Upper lobe of right lung (tissue), 1 donor: ENCODE measurements at regions not wholly inside any gene's neighbourhood (a gene's known extent, or its start where the extent isn't known, plus 50 kb on each side); places are given as distances from the start of the nearest gene placed in this dataset.

Experiments used
- ATAC-seq: fragments of 200-7000 bp; cut with Tn5 transposase; one replicate; pipeline ENCODE4 v1.9.1; 2020; ENCODE audit warnings: mild to moderate bottlenecking, moderate library complexity
- DNase-seq: peaks from one replicate; pipeline ENCODE4 v3.0.0-alpha.2; 2020
- H3K27ac ChIP-seq: fragments of 200-600 bp; one replicate; pipeline ENCODE4 v1.8.0; 2022
- H3K27me3 ChIP-seq: fragments of 200-600 bp; one replicate; pipeline ENCODE4 v1.8.0; 2022; ENCODE audit warnings: mild to moderate bottlenecking
- H3K36me3 ChIP-seq: fragments of 200-600 bp; one replicate; pipeline ENCODE4 v1.8.0; 2022
- H3K4me1 ChIP-seq: fragments of 200-600 bp; one replicate; pipeline ENCODE4 v1.8.0; 2022
- H3K4me3 ChIP-seq: fragments of 200-600 bp; one replicate; pipeline ENCODE4 v1.8.0; 2022; ENCODE audit warnings: mild to moderate bottlenecking
- H3K9me3 ChIP-seq: fragments of 200-600 bp; one replicate; pipeline ENCODE4 v1.8.0; 2022
- intact Hi-C: fragments of 100-400 bp; cut with DNase I; formaldehyde crosslinking; loops from one replicate; pipeline ENCODE4 v1.11.0; 2022
- TF ChIP-seq, protein P1 (sequence below): fragments of 200-600 bp; IDR thresholded peaks from one replicate; pipeline ENCODE4 v1.8.0; 2022; ENCODE audit warnings: antibody characterized with exemption
- donor health status: DM: no; HTN: yes; CAD: no; lungs with severe emphysema.

DNA sequence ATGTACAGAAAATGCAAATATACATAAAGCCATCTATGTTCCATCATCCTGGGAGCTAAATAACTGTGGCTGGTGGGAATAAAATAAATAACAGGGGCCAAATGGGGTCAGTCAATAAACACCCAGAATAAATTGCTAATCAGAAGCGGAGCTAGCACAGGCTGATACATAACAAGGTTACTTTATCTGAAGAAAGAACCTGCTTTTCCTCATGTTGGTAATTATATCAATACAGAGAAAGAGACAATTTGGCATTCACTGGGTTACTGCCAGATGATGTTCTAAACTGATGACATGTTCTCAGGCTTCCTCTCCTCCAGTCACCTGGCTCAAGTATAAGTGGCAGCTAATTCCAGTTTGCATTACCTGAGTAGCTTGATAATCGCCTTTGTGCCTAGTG is 144.9 kb upstream of the CD180 start:
- TF ChIP-seq, protein P1, sequence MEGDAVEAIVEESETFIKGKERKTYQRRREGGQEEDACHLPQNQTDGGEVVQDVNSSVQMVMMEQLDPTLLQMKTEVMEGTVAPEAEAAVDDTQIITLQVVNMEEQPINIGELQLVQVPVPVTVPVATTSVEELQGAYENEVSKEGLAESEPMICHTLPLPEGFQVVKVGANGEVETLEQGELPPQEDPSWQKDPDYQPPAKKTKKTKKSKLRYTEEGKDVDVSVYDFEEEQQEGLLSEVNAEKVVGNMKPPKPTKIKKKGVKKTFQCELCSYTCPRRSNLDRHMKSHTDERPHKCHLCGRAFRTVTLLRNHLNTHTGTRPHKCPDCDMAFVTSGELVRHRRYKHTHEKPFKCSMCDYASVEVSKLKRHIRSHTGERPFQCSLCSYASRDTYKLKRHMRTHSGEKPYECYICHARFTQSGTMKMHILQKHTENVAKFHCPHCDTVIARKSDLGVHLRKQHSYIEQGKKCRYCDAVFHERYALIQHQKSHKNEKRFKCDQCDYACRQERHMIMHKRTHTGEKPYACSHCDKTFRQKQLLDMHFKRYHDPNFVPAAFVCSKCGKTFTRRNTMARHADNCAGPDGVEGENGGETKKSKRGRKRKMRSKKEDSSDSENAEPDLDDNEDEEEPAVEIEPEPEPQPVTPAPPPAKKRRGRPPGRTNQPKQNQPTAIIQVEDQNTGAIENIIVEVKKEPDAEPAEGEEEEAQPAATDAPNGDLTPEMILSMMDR, result no peak
- Histone ChIP-seq H3K36me3 (no peaks in the 10 kb centered on the region), H3K9me3 (no peaks in the 10 kb centered on the region), H3K4me3 (no peak overlapping the region), H3K4me1 (no peaks in the 10 kb centered on the region), H3K27ac (no peak overlapping the region), H3K27me3 (no peaks in the 10 kb centered on the region)
- ATAC-seq (no peak), DNase-seq (no peak)
- intact Hi-C loops, result no loop called here

- Histone ChIP-seq H3K9me3 (no peaks in the 10 kb centered on the region), H3K27me3 (no peaks in the 10 kb centered on the region), H3K36me3 (no peaks in the 10 kb centered on the region), H3K4me1 (no peaks in the 10 kb centered on the region), H3K27ac (no peak overlapping the region), H3K4me3 (no peak overlapping the region)
- no peak for ATAC-seq
- intact Hi-C loops, result no loop called here
- no peak for DNase-seq
- TF ChIP-seq, protein P1, result no peak
Observed at GRCh38 chr5:67339219-67339767, 142.7 kb upstream of the CD180 start.

- TF ChIP-seq, protein P1, result no peak
- ATAC-seq, result no peak
- DNase-seq, result no peak
- Histone ChIP-seq H3K27ac (no peak overlapping the region), H3K4me1 (no peaks in the 10 kb centered on the region), H3K36me3 (no peaks in the 10 kb centered on the region), H3K9me3 (no peaks in the 10 kb centered on the region), H3K27me3 (no peaks in the 10 kb centered on the region), H3K4me3 (no peak overlapping the region)
- intact Hi-C loops, result no loop called here
Observed at GRCh38 chr5:67338421-67338820, 141.8 kb upstream of the CD180 start.

- Histone ChIP-seq H3K9me3 (no peaks in the 10 kb centered on the region), H3K27ac (no peak overlapping the region), H3K4me1 (no peaks in the 10 kb centered on the region), H3K36me3 (no peaks in the 10 kb centered on the region), H3K27me3 (no peaks in the 10 kb centered on the region), H3K4me3 (no peak overlapping the region)
- intact Hi-C loops, result no loop called here
- no peak for ATAC-seq
- DNase-seq, result no peak
- TF ChIP-seq, protein P1, result no peak
Observed at GRCh38 chr5:67337751-67338150, 141.2 kb upstream of the CD180 start.

- Histone ChIP-seq H3K36me3 (no peaks in the 10 kb centered on the region), H3K27me3 (no peaks in the 10 kb centered on the region), H3K4me3 (no peak overlapping the region), H3K4me1 (no peaks in the 10 kb centered on the region), H3K27ac (no peak overlapping the region), H3K9me3 (no peaks in the 10 kb centered on the region)
- intact Hi-C loops, result no loop called here
- TF ChIP-seq, protein P1, result no peak
- DNase-seq (no peak), ATAC-seq (no peak)
Observed at GRCh38 chr5:67335426-67335825, 138.8 kb upstream of the CD180 start.

DNA sequence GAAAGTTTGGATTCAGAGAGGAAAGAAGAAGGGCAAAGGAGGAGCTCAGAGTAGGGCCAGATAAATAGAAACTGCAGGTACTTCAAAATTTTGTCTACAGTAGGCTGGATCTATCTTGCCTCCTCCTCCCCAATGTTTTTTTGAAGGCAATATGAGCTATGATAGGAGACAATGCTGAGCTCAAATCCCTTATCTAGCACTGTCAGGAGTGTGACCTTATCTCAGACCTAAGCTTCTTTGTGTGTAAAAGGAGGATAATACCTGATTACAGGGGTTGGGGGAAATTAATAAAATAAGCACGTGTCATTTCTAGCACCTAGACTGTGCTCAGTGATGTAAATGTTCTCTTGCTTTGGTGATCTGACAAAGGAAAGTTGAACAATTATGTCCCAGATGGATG is 137.8 kb upstream of the CD180 start:
- H3K36me3 ChIP-seq, result no peaks in the 10 kb centered on the region
- intact Hi-C loops, result no loop called here
- no peak overlapping the region for H3K27ac ChIP-seq
- TF ChIP-seq, protein P1, result no peak
- no peak overlapping the region for H3K4me3 ChIP-seq
- no peaks in the 10 kb centered on the region for H3K4me1 ChIP-seq
- DNase-seq (no peak), ATAC-seq (no peak)
- H3K9me3 ChIP-seq, result no peaks in the 10 kb centered on the region
- H3K27me3 ChIP-seq, result no peaks in the 10 kb centered on the region
